Cardiac muscle cell (in vitro differentiated cells and primary cell): ENCODE measurements at regions not wholly inside any gene's neighbourhood (a gene's known extent, or its start where the extent isn't known, plus 50 kb on each side); places are given as distances from the start of the nearest gene placed in this dataset.

Source experiments
- DNase-seq, 2 donors: peaks; one replicate each; pipeline versions ENCODE4 v3.0.0 to v3.0.0-alpha.2; 2010 to 2017; ENCODE audit warnings: low read depth in 1 of 2, low spot score in 1 of 2
- H3K27ac ChIP-seq: fragments of 200-600 bp; sonication (generic); 2 replicates; pipeline ENCODE4 v1.5.1; 2016
- H3K27me3 ChIP-seq: fragments of 200-600 bp; sonication (generic); 2 replicates; pipeline ENCODE4 v1.6.0; 2016; ENCODE audit warnings: control low read depth
- H3K36me3 ChIP-seq: fragments of 200-600 bp; sonication (generic); 2 replicates; pipeline ENCODE4 v1.5.1; 2016; ENCODE audit warnings: control low read depth
- H3K4me1 ChIP-seq: fragments of 200-600 bp; sonication (generic); 2 replicates; pipeline ENCODE4 v1.8.1; 2017; ENCODE audit warnings: low read depth, mild to moderate bottlenecking, mixed run types
- H3K4me3 ChIP-seq: fragments of 200-600 bp; sonication (generic); 2 replicates; pipeline ENCODE4 v1.5.1; 2016; ENCODE audit warnings: mild to moderate bottlenecking
- H3K9me3 ChIP-seq: fragments of 200-600 bp; sonication (generic); 2 replicates; pipeline ENCODE4 v1.5.1; 2017; ENCODE audit warnings: low read depth, mild to moderate bottlenecking, control low read depth
- TF ChIP-seq, protein P1 (sequence below): IDR thresholded peaks from 2 replicates; pipeline ENCODE4 v1.5.1; 2012; ENCODE audit warnings: low read depth, mild to moderate bottlenecking, low read length

DNA sequence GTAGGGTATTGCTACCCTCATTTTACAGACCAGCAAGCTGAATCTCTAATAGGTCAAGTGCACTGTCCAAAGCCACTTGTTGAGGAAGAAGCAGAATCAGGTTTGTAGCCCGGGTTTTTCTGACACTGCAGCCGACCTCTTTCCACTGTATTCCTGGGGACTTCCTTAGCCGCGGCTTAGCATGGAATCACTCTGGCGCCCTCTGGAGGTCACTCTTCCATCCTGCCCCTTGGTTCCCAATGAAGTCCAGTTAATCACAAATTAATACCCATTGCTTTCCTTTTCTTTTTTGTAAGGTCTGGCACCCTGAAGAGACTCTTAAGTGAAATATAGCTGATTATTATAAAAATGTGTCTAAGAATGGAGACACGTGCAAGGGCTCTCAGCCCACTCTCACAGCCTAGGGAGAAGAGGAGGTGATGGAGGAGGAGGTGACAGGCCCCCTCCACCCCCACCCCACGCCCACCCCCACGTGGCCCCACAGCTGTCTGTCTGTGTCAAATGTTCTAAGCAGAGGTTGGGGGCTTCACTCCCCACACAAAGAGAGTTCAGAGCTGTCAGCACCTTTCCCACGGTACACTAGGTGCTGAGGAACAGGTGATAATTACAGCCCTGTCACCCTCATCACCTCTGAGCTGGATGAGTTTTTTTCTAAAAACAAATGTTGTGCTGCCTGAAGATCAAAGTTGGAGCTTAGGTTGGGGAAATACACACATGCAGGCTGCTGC, 57.7 kb upstream of the DRD2 start:
- no peak overlapping the region for H3K4me3 ChIP-seq
- H3K36me3 ChIP-seq: no peaks in the 10 kb centered on the region
- TF ChIP-seq, protein P1, sequence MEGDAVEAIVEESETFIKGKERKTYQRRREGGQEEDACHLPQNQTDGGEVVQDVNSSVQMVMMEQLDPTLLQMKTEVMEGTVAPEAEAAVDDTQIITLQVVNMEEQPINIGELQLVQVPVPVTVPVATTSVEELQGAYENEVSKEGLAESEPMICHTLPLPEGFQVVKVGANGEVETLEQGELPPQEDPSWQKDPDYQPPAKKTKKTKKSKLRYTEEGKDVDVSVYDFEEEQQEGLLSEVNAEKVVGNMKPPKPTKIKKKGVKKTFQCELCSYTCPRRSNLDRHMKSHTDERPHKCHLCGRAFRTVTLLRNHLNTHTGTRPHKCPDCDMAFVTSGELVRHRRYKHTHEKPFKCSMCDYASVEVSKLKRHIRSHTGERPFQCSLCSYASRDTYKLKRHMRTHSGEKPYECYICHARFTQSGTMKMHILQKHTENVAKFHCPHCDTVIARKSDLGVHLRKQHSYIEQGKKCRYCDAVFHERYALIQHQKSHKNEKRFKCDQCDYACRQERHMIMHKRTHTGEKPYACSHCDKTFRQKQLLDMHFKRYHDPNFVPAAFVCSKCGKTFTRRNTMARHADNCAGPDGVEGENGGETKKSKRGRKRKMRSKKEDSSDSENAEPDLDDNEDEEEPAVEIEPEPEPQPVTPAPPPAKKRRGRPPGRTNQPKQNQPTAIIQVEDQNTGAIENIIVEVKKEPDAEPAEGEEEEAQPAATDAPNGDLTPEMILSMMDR: peak; percentile 95
- H3K9me3 ChIP-seq: no peaks in the 10 kb centered on the region
- H3K27me3 ChIP-seq: no peaks in the 10 kb centered on the region
- H3K27ac ChIP-seq: no peak overlapping the region
- peaks cover 5% of the 10 kb centered on the region for H3K4me1 ChIP-seq
- DNase-seq: peak; percentile 88 to 89

DNA sequence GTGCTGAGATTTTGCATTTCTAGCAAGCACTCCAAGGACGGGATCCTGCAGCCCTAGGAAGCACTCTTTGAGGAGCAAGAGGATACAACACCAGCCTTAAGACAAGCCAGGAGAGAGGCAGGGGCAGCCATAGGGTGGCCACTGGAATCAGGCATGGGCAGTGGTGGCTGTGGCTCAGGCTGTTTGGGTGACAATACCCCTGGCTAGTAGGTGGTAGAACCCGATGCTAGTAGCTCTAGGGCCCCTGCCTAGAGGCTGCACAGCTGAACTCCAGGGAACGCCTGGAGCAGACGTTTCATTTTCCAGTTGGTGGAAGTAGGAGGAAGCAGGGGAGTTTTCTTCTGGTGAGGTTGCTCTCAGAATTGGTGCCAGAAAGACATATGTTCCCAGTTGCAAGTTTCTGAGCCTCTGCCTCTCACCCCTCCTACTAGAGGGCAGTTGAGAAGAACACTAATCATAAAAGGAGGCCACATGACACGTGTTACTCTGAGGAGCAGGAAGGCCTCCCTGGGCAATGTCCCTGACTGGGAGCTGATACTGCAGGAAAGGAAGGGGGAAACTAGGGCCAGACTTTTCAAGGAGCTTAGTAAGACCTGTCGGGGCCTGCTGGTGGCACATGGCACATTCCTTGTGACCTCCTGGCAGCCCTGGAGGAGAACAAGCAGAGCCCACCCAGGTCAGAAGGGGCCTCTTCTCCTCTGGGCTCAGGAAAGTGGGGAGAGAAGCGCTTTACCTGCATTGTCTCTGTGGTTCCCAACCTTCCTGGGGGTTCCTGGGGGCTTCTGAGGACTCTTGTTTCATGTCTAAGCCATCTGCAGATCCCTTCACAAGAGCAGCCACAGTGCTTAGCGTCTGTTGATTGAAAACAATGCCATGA, 56.6 kb upstream of the DRD2 start:
- H3K4me1 ChIP-seq: peaks cover 5% of the 10 kb centered on the region
- H3K36me3 ChIP-seq: no peaks in the 10 kb centered on the region
- no peaks in the 10 kb centered on the region for H3K27me3 ChIP-seq
- TF ChIP-seq, protein P1: no peak
- no peak overlapping the region for H3K27ac ChIP-seq
- H3K4me3 ChIP-seq: no peak overlapping the region
- DNase-seq: peak in 1 of 2 donors; percentile 79
- H3K9me3 ChIP-seq: no peaks in the 10 kb centered on the region

DNA sequence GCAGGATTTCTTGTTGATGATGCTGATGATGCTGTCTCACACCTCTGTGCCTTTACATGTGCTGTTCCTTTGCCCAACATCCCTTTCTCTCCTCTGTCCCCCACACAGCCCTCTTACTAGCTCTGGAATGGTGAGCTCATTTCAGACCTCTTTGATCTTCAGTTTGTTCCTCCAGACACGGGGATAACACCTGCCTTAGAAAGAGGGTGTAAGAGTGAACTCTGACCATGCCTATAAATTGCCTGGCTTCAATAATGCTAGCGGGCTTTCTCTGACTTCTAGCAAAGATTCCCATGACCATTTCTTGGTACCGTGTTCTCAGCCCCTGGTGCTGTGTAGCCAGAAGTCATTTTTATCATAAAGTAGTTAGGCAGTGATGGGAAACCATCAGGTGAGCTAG, 55.9 kb upstream of the DRD2 start:
- H3K4me3 ChIP-seq: no peak overlapping the region
- H3K9me3 ChIP-seq: no peaks in the 10 kb centered on the region
- H3K27ac ChIP-seq: no peak overlapping the region
- H3K27me3 ChIP-seq: no peaks in the 10 kb centered on the region
- no peak for DNase-seq
- H3K36me3 ChIP-seq: no peaks in the 10 kb centered on the region
- TF ChIP-seq, protein P1: no peak
- peaks cover 5% of the 10 kb centered on the region for H3K4me1 ChIP-seq

DNA sequence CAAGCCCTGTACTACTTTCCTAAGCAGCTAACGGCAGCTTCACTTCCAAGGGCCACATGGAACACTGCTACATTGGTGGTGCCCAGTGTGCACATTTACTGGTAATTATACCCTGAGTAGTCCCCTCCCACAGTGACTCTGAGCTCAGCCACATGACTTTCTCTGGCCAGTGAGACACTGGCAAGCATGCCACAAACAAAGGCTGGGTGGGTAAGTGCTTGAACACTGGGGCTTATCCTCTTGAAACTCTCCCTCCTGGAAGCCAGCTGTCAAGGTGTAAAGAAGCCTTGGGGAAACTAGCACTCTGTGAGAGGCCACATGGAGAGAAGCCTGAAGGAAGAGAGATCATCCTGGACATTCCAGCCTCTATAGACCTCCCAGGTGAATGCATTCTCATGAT, 54.4 kb upstream of the DRD2 start:
- H3K4me1 ChIP-seq: peaks cover 5% of the 10 kb centered on the region
- H3K9me3 ChIP-seq: no peaks in the 10 kb centered on the region
- no peak for DNase-seq
- no peak overlapping the region for H3K4me3 ChIP-seq
- H3K27me3 ChIP-seq: no peaks in the 10 kb centered on the region
- TF ChIP-seq, protein P1: no peak
- H3K27ac ChIP-seq: no peak overlapping the region
- H3K36me3 ChIP-seq: no peaks in the 10 kb centered on the region

DNA sequence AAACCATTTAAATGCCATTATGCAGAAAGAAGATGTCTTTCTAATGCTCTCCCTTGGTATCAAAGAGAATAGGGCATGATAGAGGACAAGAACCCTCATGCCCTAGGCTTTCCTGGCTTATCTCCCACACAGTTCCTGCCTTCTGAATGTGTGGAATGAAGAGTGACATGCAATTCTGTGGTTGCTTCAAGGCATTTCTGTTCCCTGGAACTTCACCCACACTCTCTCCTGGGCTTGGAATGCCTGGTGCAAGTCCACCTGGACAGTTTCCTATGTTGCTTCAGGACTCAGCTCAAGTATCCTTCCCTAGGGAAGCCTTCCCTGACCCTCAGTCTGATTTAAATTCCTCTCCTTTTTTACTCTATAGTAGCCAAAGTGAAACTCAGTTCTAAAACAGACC, 53.8 kb upstream of the DRD2 start:
- peak in 1 of 2 donors; percentile 48 for DNase-seq

More for the DNA sequence above, 53.8 kb upstream of the DRD2 start:
- H3K27ac ChIP-seq: no peak overlapping the region
- H3K27me3 ChIP-seq: no peaks in the 10 kb centered on the region
- no peaks in the 10 kb centered on the region for H3K36me3 ChIP-seq
- H3K4me1 ChIP-seq: peaks cover 5% of the 10 kb centered on the region
- H3K9me3 ChIP-seq: no peaks in the 10 kb centered on the region
- TF ChIP-seq, protein P1: no peak
- no peak overlapping the region for H3K4me3 ChIP-seq
